HepG2 (cell line): ENCODE measurements at regions not wholly inside any gene's neighbourhood (a gene's known extent, or its start where the extent isn't known, plus 50 kb on each side); places are given as distances from the start of the nearest gene placed in this dataset.

Experiments used
- ARID3A ChIP-seq: IDR thresholded peaks from 2 replicates; pipeline ENCODE4 v1.6.1; 2012; ENCODE audit warnings: low read depth, low read length, improper control_type of control experiment
- CBFB ChIP-seq: sonication (generic); formaldehyde crosslinking; IDR thresholded peaks from 2 replicates; pipeline ENCODE4 v1.4.0; 2020; ENCODE audit warnings: missing genetic modification reagents
- CEBPG ChIP-seq: IDR thresholded peaks from 2 replicates; pipeline ENCODE4 v1.6.1; 2016
- CREM ChIP-seq, 2 experiments: sonication (generic) in 1 of 2; formaldehyde crosslinking in 1 of 2; IDR thresholded peaks; 2 replicates each; pipeline versions ENCODE4 v1.4.0 to v1.6.1; 2016 to 2020; ENCODE audit warnings: antibody characterized with exemption in 1 of 2, mild to moderate bottlenecking in 1 of 2, missing genetic modification reagents in 1 of 2
- ELF4 ChIP-seq: sonication (generic); formaldehyde crosslinking; IDR thresholded peaks from 2 replicates; pipeline ENCODE4 v1.5.0; 2020; ENCODE audit warnings: missing genetic modification reagents, mild to moderate bottlenecking, moderate library complexity, borderline replicate concordance
- GTF3A ChIP-seq: sonication (generic); formaldehyde crosslinking; conservative IDR thresholded peaks from 2 replicates; pipeline ENCODE4 v1.4.0; 2020; ENCODE audit warnings: mild to moderate bottlenecking, missing genetic modification reagents
- LRRFIP1 ChIP-seq: sonication (generic); formaldehyde crosslinking; conservative IDR thresholded peaks from 2 replicates; pipeline ENCODE4 v1.4.0; 2020; ENCODE audit warnings: missing genetic modification reagents
- MTA3 ChIP-seq: sonication (generic); formaldehyde crosslinking; IDR thresholded peaks from 2 replicates; pipeline ENCODE4 v1.4.0; 2020; ENCODE audit warnings: missing genetic modification reagents
- NFATC3 ChIP-seq: sonication (generic); formaldehyde crosslinking; IDR thresholded peaks from 2 replicates; pipeline ENCODE4 v1.5.1; 2020; ENCODE audit warnings: mild to moderate bottlenecking, missing genetic modification reagents
- PRPF4 ChIP-seq: fragments of 200-400 bp; formaldehyde crosslinking; IDR thresholded peaks from 2 replicates; pipeline ENCODE4 v1.6.1; 2016; ENCODE audit warnings: low read length, low read depth; ENCODE audit not compliant: poor library complexity, severe bottlenecking
- SALL2 ChIP-seq: sonication (generic); formaldehyde crosslinking; IDR thresholded peaks from 2 replicates; pipeline ENCODE4 v1.8.1; 2023; ENCODE audit warnings: mild to moderate bottlenecking, missing genetic modification reagents, inconsistent platforms
- TMF1 ChIP-seq: sonication (generic); formaldehyde crosslinking; IDR thresholded peaks from 2 replicates; pipeline ENCODE4 v1.8.1; 2022; ENCODE audit warnings: low read depth, missing genetic modification reagents
- TSC22D2 ChIP-seq: sonication (generic); formaldehyde crosslinking; IDR thresholded peaks from 2 replicates; pipeline ENCODE4 v1.5.1; 2020; ENCODE audit warnings: missing genetic modification reagents, mild to moderate bottlenecking, borderline replicate concordance
- ZNF296 ChIP-seq: sonication (generic); formaldehyde crosslinking; conservative IDR thresholded peaks from 2 replicates; pipeline ENCODE4 v1.5.0; 2020; ENCODE audit warnings: mild to moderate bottlenecking, missing genetic modification reagents
- ZNF512 ChIP-seq: sonication (generic); formaldehyde crosslinking; IDR thresholded peaks from 2 replicates; pipeline ENCODE4 v1.4.0; 2020; ENCODE audit warnings: mild to moderate bottlenecking, missing genetic modification reagents
- ZNF543 ChIP-seq: sonication (generic); formaldehyde crosslinking; IDR thresholded peaks from 2 replicates; pipeline ENCODE4 v1.4.0; 2020; ENCODE audit warnings: mild to moderate bottlenecking, missing genetic modification reagents
- ZNF670 ChIP-seq: sonication (generic); formaldehyde crosslinking; IDR thresholded peaks from 2 replicates; pipeline ENCODE4 v1.8.0; 2022; ENCODE audit warnings: mild to moderate bottlenecking, missing genetic modification reagents, borderline replicate concordance
- ZNF724P ChIP-seq: sonication (generic); formaldehyde crosslinking; IDR thresholded peaks from 2 replicates; pipeline ENCODE4 v1.8.0; 2022; ENCODE audit warnings: missing genetic modification reagents, borderline replicate concordance
- ZSCAN12 ChIP-seq: sonication (generic); formaldehyde crosslinking; IDR thresholded peaks from 2 replicates; pipeline ENCODE4 v1.9.0; 2021; ENCODE audit warnings: mild to moderate bottlenecking, missing genetic modification reagents
- TF ChIP-seq, protein P1 (sequence below): sonication (generic); formaldehyde crosslinking; IDR thresholded peaks from 2 replicates; pipeline ENCODE4 v1.4.0; 2020; ENCODE audit warnings: missing genetic modification reagents
- TF ChIP-seq, protein P2 (sequence below): sonication (generic); formaldehyde crosslinking; conservative IDR thresholded peaks from 2 replicates; pipeline ENCODE4 v1.5.0; 2020; ENCODE audit warnings: missing genetic modification reagents

GRCh38 chr16:80466024-80466987 is 74.5 kb upstream of the DYNLRB2 start (continued):
- no peak for TF ChIP-seq LRRFIP1 (CRISPR knock-in tag)
- TF ChIP-seq, protein P1, sequence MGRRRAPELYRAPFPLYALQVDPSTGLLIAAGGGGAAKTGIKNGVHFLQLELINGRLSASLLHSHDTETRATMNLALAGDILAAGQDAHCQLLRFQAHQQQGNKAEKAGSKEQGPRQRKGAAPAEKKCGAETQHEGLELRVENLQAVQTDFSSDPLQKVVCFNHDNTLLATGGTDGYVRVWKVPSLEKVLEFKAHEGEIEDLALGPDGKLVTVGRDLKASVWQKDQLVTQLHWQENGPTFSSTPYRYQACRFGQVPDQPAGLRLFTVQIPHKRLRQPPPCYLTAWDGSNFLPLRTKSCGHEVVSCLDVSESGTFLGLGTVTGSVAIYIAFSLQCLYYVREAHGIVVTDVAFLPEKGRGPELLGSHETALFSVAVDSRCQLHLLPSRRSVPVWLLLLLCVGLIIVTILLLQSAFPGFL = no peak
- no peak for TF ChIP-seq CREM (IDR thresholded peaks at IDR 0.05)
- no peak for TF ChIP-seq CREM (CRISPR knock-in tag; IDR thresholded peaks at IDR 0.05)
- TF ChIP-seq SALL2 (CRISPR knock-in tag) = peak; percentile 61
- no peak; the same call in 1 of the 2 replicates for TF ChIP-seq ELF4 (CRISPR knock-in tag)
- peak; percentile 46; the same call in 1 of the 2 replicates for TF ChIP-seq TSC22D2 (CRISPR knock-in tag)
- TF ChIP-seq, protein P2, sequence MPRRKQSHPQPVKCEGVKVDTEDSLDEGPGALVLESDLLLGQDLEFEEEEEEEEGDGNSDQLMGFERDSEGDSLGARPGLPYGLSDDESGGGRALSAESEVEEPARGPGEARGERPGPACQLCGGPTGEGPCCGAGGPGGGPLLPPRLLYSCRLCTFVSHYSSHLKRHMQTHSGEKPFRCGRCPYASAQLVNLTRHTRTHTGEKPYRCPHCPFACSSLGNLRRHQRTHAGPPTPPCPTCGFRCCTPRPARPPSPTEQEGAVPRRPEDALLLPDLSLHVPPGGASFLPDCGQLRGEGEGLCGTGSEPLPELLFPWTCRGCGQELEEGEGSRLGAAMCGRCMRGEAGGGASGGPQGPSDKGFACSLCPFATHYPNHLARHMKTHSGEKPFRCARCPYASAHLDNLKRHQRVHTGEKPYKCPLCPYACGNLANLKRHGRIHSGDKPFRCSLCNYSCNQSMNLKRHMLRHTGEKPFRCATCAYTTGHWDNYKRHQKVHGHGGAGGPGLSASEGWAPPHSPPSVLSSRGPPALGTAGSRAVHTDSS (CRISPR knock-in tag) = no peak
- TF ChIP-seq TMF1 (CRISPR knock-in tag) = no peak
- no peak for TF ChIP-seq ZNF724P (CRISPR knock-in tag)
- no peak; the same call in 1 of the 2 replicates for TF ChIP-seq ZSCAN12 (CRISPR knock-in tag)
- no peak for TF ChIP-seq MTA3 (CRISPR knock-in tag)
- TF ChIP-seq ZNF543 = no peak
- TF ChIP-seq ZNF512 (CRISPR knock-in tag) = no peak
- TF ChIP-seq ZNF670 = no peak
- no peak for TF ChIP-seq PRPF4
- TF ChIP-seq NFATC3 (CRISPR knock-in tag) = no peak
- TF ChIP-seq ZNF296 (CRISPR knock-in tag) = no peak
- no peak for TF ChIP-seq ARID3A
- TF ChIP-seq CEBPG (CRISPR knock-in tag) = no peak
- TF ChIP-seq GTF3A = no peak
- peak; percentile 88 for TF ChIP-seq CBFB (CRISPR knock-in tag)
